Gastroesophageal sphincter (tissue), 4 donors: ENCODE measurements at regions not wholly inside any gene's neighbourhood (a gene's known extent, or its start where the extent isn't known, plus 50 kb on each side); places are given as distances from the start of the nearest gene placed in this dataset.

Source experiments
- ATAC-seq: fragments of 150-250 bp; one replicate; pipeline ENCODE4 v1.9.1; 2016; ENCODE audit warnings: mild to moderate bottlenecking, moderate library complexity
- H3K27ac ChIP-seq, 4 donors: fragments of 200-600 bp; sonication (generic) in 3 of 4; 1 replicate in 3 of 4; 2 replicates in 1 of 4; pipeline ENCODE4 v1.5.1; 2016 to 2019
- H3K27me3 ChIP-seq: fragments of 200-600 bp; sonication (generic); one replicate; pipeline ENCODE4 v1.5.1; 2019
- H3K36me3 ChIP-seq, 2 donors: fragments of 200-600 bp; sonication (generic); one replicate each; pipeline ENCODE4 v1.5.1; 2019; ENCODE audit warnings: control low read depth in 1 of 2
- H3K4me1 ChIP-seq, 3 donors: fragments of 200-600 bp; sonication (generic); 1 replicate in 2 of 3; 2 replicates in 1 of 3; pipeline ENCODE4 v1.5.1; 2016 to 2019; ENCODE audit warnings: control low read depth in 2 of 3
- H3K4me3 ChIP-seq, 2 donors: fragments of 200-600 bp; sonication (generic); one replicate each; pipeline ENCODE4 v1.5.1; 2019; ENCODE audit warnings: mild to moderate bottlenecking in 1 of 2, moderate library complexity in 1 of 2
- H3K9me3 ChIP-seq, 3 donors: fragments of 200-600 bp; sonication (generic); one replicate each; pipeline ENCODE4 v1.5.1; 2017 to 2019; ENCODE audit warnings: control low read depth in 2 of 3
- EP300 ChIP-seq: sonication (generic); formaldehyde crosslinking; IDR thresholded peaks from one replicate; pipeline ENCODE4 v1.6.1; 2017; ENCODE audit warnings: antibody characterized with exemption, mild to moderate bottlenecking
- POLR2A ChIP-seq, 2 donors: fragments of 450-650 bp; IDR thresholded peaks; one replicate each; pipeline ENCODE4 v1.6.1; 2017; ENCODE audit warnings: antibody characterized with exemption in 2 of 2, mild to moderate bottlenecking in 2 of 2, moderate library complexity in 1 of 2
- POLR2AphosphoS5 ChIP-seq: sonication (generic); formaldehyde crosslinking; IDR thresholded peaks from one replicate; pipeline ENCODE4 v1.6.1; 2017; ENCODE audit warnings: antibody characterized with exemption
- WGBS, 2 donors: methylation state at CpG; one replicate each; pipeline ENCODE4 v1.1.5; 2018; ENCODE audit warnings: low coverage in 1 of 2; 5-methylcytosine and 5-hydroxymethylcytosine counted together
- TF ChIP-seq, protein P1 (sequence below), 4 experiments: fragments of 200-600 bp in 2 of 4; fragments of 450-650 bp in 2 of 4; sonication (generic) in 1 of 4; IDR thresholded peaks; one replicate each; pipeline ENCODE4 v1.5.1; 2017 to 2019; ENCODE audit warnings: antibody characterized with exemption in 4 of 4, mild to moderate bottlenecking in 2 of 4, moderate library complexity in 2 of 4

DNA sequence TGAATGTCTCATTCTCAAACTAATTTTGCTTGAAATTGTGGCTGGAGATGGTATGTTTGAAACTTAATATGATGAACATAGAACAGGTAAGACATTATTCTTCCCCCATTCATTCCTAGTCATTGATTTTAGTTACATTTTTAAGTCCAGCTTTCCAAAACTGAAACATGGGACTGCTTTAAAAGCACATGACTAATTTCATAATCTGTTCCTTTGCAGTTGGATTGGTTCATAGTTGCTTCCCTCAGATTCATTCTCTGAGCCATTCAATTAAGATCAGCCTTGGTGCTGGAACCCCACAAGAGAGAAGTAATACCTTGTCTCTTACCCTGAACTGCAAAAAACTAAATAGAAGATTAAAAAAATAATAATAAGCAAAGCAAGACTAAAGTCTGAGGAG is 87.5 kb upstream of the TGFBR2 start:
- TF ChIP-seq POLR2A (IDR thresholded peaks at IDR 0.05) (no peak), POLR2AphosphoS5 (no peak)
- peak overlapping the region; percentile 77 to 94 (median 86) for H3K27ac ChIP-seq
- ATAC-seq, result peak; percentile 40

DNA sequence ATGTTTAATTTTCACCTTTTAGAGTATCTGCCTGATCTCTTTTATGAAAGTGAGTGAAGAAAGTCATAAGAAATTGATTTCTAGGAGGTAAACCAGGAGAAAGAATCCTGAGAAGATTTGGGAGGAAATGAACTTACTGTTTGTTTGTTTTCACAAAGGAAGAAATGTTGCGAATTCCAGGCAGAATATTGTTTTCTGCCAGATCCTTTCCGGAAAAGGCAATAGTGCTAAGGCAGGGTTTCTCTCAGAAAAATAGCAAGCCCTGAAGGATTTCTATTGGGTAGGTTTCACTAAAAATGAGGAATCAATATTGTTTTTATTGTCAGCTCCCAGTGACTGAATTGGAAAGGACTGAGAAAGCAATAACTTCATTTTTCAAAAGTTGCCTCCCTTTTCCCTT is 85.7 kb upstream of the TGFBR2 start:
- H3K4me1 ChIP-seq, result peaks cover 15 to 72% (median 32%) of the 10 kb centered on the region in 3 donors
- H3K36me3 ChIP-seq, result no peaks in the 10 kb centered on the region
- H3K27ac ChIP-seq, result peak overlapping the region; percentile 38 to 83 (median 64)
- TF ChIP-seq POLR2AphosphoS5, result peak; percentile 29
- no peak for TF ChIP-seq EP300
- no peak overlapping the region for H3K4me3 ChIP-seq
- H3K9me3 ChIP-seq, result no peaks in the 10 kb centered on the region
- ATAC-seq, result no peak
- WGBS, 2 donors, result 41 to 50% methylated on average over 2 of the region's 2 CpGs
- H3K27me3 ChIP-seq, result no peaks in the 10 kb centered on the region

More for the DNA sequence above, 87.5 kb upstream of the TGFBR2 start:
- H3K4me3 ChIP-seq, result no peak overlapping the region
- H3K4me1 ChIP-seq, result peaks cover 15 to 64% (median 32%) of the 10 kb centered on the region in 3 donors
- H3K27me3 ChIP-seq, result no peaks in the 10 kb centered on the region
- H3K9me3 ChIP-seq, result no peaks in the 10 kb centered on the region
- H3K36me3 ChIP-seq, result no peaks in the 10 kb centered on the region

DNA sequence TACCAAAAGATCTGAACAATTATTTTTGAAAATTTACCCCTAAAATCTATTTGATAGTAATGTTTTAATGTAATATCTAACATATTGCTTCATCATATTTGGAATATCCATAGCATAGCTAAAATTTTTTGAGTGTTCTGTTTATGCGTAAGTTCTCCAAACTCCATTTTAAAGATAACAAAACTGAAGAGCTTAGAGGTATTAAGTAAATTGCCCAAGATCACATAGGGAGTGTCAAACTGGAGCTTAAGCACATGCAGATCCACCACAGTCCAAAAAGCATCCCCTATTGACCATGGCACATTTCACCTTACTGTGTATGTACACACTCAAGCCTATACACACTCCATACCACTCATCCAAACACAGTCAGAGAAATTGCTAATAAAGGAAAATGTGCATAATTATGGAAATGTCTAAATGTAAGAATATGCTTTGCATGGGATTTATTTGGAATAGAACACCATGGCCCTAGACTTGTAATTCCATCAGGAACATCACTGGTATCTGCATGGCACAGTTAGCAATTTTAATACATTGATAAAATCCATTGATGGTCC is 85.2 kb upstream of the TGFBR2 start:
- H3K36me3 ChIP-seq, result no peaks in the 10 kb centered on the region
- no peaks in the 10 kb centered on the region for H3K9me3 ChIP-seq
- H3K4me3 ChIP-seq, result no peak overlapping the region
- no peak for ATAC-seq
- peak overlapping the region; percentile 38 to 83 (median 64) for H3K27ac ChIP-seq
- 80 to 95% methylated on average over 1 of the region's 1 CpG for WGBS, 2 donors
- no peaks in the 10 kb centered on the region for H3K27me3 ChIP-seq
- TF ChIP-seq EP300 (no peak), POLR2AphosphoS5 (no peak), POLR2A (IDR thresholded peaks at IDR 0.05) (no peak)
- TF ChIP-seq, protein P1, sequence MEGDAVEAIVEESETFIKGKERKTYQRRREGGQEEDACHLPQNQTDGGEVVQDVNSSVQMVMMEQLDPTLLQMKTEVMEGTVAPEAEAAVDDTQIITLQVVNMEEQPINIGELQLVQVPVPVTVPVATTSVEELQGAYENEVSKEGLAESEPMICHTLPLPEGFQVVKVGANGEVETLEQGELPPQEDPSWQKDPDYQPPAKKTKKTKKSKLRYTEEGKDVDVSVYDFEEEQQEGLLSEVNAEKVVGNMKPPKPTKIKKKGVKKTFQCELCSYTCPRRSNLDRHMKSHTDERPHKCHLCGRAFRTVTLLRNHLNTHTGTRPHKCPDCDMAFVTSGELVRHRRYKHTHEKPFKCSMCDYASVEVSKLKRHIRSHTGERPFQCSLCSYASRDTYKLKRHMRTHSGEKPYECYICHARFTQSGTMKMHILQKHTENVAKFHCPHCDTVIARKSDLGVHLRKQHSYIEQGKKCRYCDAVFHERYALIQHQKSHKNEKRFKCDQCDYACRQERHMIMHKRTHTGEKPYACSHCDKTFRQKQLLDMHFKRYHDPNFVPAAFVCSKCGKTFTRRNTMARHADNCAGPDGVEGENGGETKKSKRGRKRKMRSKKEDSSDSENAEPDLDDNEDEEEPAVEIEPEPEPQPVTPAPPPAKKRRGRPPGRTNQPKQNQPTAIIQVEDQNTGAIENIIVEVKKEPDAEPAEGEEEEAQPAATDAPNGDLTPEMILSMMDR (IDR thresholded peaks at IDR 0.05), result no peak
- peaks cover 15 to 67% (median 30%) of the 10 kb centered on the region in 3 donors for H3K4me1 ChIP-seq

DNA sequence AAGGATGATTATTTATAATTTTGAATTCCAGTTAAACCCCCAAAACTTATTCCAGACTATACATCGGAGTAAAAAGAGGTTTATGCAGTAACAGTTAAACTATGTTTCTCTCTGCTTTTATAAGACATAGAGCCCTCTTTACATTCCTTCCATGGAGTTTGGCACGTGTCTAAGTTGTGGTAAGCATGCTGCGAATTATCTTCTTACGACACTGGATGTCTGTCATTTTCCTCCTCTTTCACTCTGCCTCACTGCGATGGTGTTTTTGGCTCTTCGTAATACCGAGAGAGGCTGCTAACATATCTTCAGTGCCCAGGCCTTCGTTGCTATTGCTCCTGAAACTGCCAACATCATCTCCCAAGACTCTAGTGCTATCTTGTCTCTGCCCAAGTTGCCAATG is 83.9 kb upstream of the TGFBR2 start:
- no peaks in the 10 kb centered on the region for H3K9me3 ChIP-seq
- H3K4me3 ChIP-seq, result no peak overlapping the region
- H3K27ac ChIP-seq, result no peak overlapping the region
- H3K27me3 ChIP-seq, result no peaks in the 10 kb centered on the region
- TF ChIP-seq, protein P1 (IDR thresholded peaks at IDR 0.05), result no peak
- TF ChIP-seq EP300, result no peak
- TF ChIP-seq POLR2A (IDR thresholded peaks at IDR 0.05), result no peak
- no peak for TF ChIP-seq POLR2AphosphoS5
- no peak for ATAC-seq
- H3K4me1 ChIP-seq, result peaks cover 10 to 59% (median 18%) of the 10 kb centered on the region in 3 donors
- no peaks in the 10 kb centered on the region for H3K36me3 ChIP-seq
- 81 to 91% methylated on average over 8 of the region's 8 CpGs for WGBS, 2 donors

DNA sequence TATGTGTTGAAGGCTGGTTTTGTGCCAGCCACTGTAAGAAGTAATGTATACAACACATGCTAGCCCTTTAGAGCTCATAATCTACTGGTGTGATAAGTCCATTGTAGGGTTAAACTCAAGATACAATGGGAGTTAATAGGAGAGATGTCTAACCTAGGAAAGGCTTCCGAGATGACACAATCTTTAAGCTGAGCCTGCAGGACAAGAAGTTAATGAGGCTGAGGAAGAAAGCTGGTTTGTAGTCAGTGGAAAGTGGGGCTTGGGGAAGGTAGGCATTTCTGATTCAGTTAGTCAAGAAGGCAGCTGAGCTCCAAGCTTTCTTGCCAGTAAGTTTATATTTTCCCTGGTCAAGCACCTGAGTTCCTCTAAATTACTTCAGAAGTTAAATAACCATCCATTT is 83.0 kb upstream of the TGFBR2 start:
- ATAC-seq, result no peak
- WGBS, 2 donors, result 56 to 92% methylated on average over 1 of the region's 1 CpG

More for the DNA sequence above, 83.0 kb upstream of the TGFBR2 start:
- Histone ChIP-seq H3K27ac (peak overlapping the region in 1 of 4 donors; percentile 23), H3K27me3 (no peaks in the 10 kb centered on the region), H3K4me3 (no peak overlapping the region), H3K4me1 (peaks cover 10 to 59% (median 16%) of the 10 kb centered on the region in 3 donors), H3K36me3 (no peaks in the 10 kb centered on the region), H3K9me3 (no peaks in the 10 kb centered on the region)
- TF ChIP-seq POLR2A (IDR thresholded peaks at IDR 0.05) (no peak), EP300 (no peak), POLR2AphosphoS5 (no peak)
- TF ChIP-seq, protein P1 (IDR thresholded peaks at IDR 0.05), result no peak
